Neuronal stem cell (in vitro differentiated cells): ENCODE measurements at regions not wholly inside any gene's neighbourhood (a gene's known extent, or its start where the extent isn't known, plus 50 kb on each side); places are given as distances from the start of the nearest gene placed in this dataset.

Experiments used
- DNase-seq: peaks from one replicate; pipeline ENCODE4 v3.0.0-alpha.2; 2013; ENCODE audit warnings: low spot score
- H2AFZ ChIP-seq: one replicate; pipeline ENCODE4 v1.6.1; 2013; ENCODE audit warnings: mild to moderate bottlenecking, low read length, inconsistent platforms
- H2AK5ac ChIP-seq: 2 replicates; pipeline ENCODE4 v1.6.1; 2013; ENCODE audit warnings: low read depth, mild to moderate bottlenecking, inconsistent platforms, low read length, moderate library complexity, mixed read lengths
- H2BK120ac ChIP-seq: 2 replicates; pipeline ENCODE4 v1.6.1; 2013; ENCODE audit warnings: low read depth, mild to moderate bottlenecking, inconsistent platforms, low read length, moderate library complexity, mixed read lengths
- H2BK12ac ChIP-seq: one replicate; pipeline ENCODE4 v1.6.1; 2013; ENCODE audit warnings: low read length, inconsistent platforms
- H2BK15ac ChIP-seq: 2 replicates; pipeline ENCODE4 v1.6.1; 2013; ENCODE audit warnings: mild to moderate bottlenecking, low read length, inconsistent platforms, mixed read lengths
- H2BK5ac ChIP-seq: one replicate; pipeline ENCODE4 v1.6.1; 2013; ENCODE audit warnings: inconsistent platforms, mild to moderate bottlenecking, low read length, moderate library complexity
- H3K14ac ChIP-seq: one replicate; pipeline ENCODE4 v1.6.1; 2013; ENCODE audit warnings: low read length, inconsistent platforms
- H3K18ac ChIP-seq: 2 replicates; pipeline ENCODE4 v1.6.1; 2013; ENCODE audit warnings: low read length, inconsistent platforms
- H3K23ac ChIP-seq: 2 replicates; pipeline ENCODE4 v1.6.1; 2013; ENCODE audit warnings: low read depth, mild to moderate bottlenecking, mixed read lengths, low read length, inconsistent platforms; ENCODE audit not compliant: poor library complexity
- H3K27ac ChIP-seq: replicated peaks from 3 replicates; pipeline ENCODE4 v1.5.1; 2013; ENCODE audit warnings: low read length, inconsistent platforms
- H3K27me3 ChIP-seq, 3 experiments: 2 replicates each; pipeline ENCODE4 v1.6.1; 2013; ENCODE audit warnings: low read length in 3 of 3, mild to moderate bottlenecking in 2 of 3, inconsistent platforms in 1 of 3, low read depth in 1 of 3, mixed read lengths in 1 of 3, moderate library complexity in 1 of 3; ENCODE audit not compliant: control insufficient read depth in 3 of 3, insufficient read depth in 3 of 3
- H3K36me3 ChIP-seq, 2 donors: replicated peaks in 1 of 2; 2 replicates each; pipeline ENCODE4 v1.6.1; 2013; ENCODE audit warnings: low read length in 2 of 2; ENCODE audit not compliant: control insufficient read depth in 2 of 2, insufficient read depth in 2 of 2
- H3K4ac ChIP-seq: 2 replicates; pipeline ENCODE4 v1.6.1; 2013; ENCODE audit warnings: inconsistent platforms, mild to moderate bottlenecking, low read length, moderate library complexity
- H3K4me1 ChIP-seq, 2 donors: 1 replicate in 1 of 2; 2 replicates in 1 of 2; pipeline ENCODE4 v1.6.1; 2013; ENCODE audit warnings: low read length in 2 of 2, low read depth in 1 of 2; ENCODE audit not compliant: control insufficient read depth in 2 of 2, insufficient read depth in 1 of 2
- H3K4me2 ChIP-seq: one replicate; pipeline ENCODE4 v1.6.1; 2013; ENCODE audit warnings: mild to moderate bottlenecking, low read length, inconsistent platforms; ENCODE audit not compliant: insufficient read depth, poor library complexity, severe bottlenecking
- H3K4me3 ChIP-seq, 2 donors: 2 replicates each; pipeline ENCODE4 v1.5.1; 2013; ENCODE audit warnings: low read length in 2 of 2, mild to moderate bottlenecking in 2 of 2, inconsistent platforms in 1 of 2, moderate library complexity in 1 of 2
- H3K79me1 ChIP-seq: one replicate; pipeline ENCODE4 v1.6.1; 2013; ENCODE audit warnings: low read depth, mild to moderate bottlenecking, inconsistent platforms, low read length, moderate library complexity
- H3K9ac ChIP-seq: one replicate; pipeline ENCODE4 v1.6.1; 2013; ENCODE audit warnings: mild to moderate bottlenecking, low read depth, low read length, inconsistent platforms; ENCODE audit not compliant: poor library complexity
- H3K9me3 ChIP-seq, 2 donors: replicated peaks in 1 of 2; 2 replicates each; pipeline versions ENCODE3 to v1.6.1; 2013; ENCODE audit warnings: low read length in 2 of 2, mild to moderate bottlenecking in 2 of 2, inconsistent platforms in 1 of 2, low read depth in 1 of 2, mixed read lengths in 1 of 2, moderate library complexity in 1 of 2; ENCODE audit not compliant: control insufficient read depth in 2 of 2, insufficient read depth in 1 of 2
- H4K8ac ChIP-seq: one replicate; pipeline ENCODE4 v1.6.1; 2013; ENCODE audit warnings: low read depth, mild to moderate bottlenecking, inconsistent platforms, low read length, moderate library complexity
- H4K91ac ChIP-seq: one replicate; pipeline ENCODE4 v1.6.1; 2013; ENCODE audit warnings: low read length, low read depth, mild to moderate bottlenecking, inconsistent platforms; ENCODE audit not compliant: poor library complexity
- WGBS, 2 donors: extraction: QIAGEN DNeasy Blood & Tissue Kit; methylation state at CpG; one replicate each; pipeline ENCODE4 v1.1.7; 2013; ENCODE audit warnings: missing lambda C conversion rate in 2 of 2, mixed read lengths in 1 of 2; ENCODE audit not compliant: insufficient read length in 2 of 2, insufficient replicate concordance in 1 of 2; ENCODE audit errors: extremely low coverage in 2 of 2; 5-methylcytosine and 5-hydroxymethylcytosine counted together

- H2BK15ac ChIP-seq, result no peak overlapping the region
- no peaks in the 10 kb centered on the region for H3K36me3 ChIP-seq
- H3K27me3 ChIP-seq, result no peaks in the 10 kb centered on the region
- no peak overlapping the region for H2BK5ac ChIP-seq
- H4K8ac ChIP-seq, result no peak overlapping the region
- H3K4ac ChIP-seq, result no peak overlapping the region
- no peak overlapping the region for H3K23ac ChIP-seq
- no peak overlapping the region for H2AFZ ChIP-seq
- no peak overlapping the region for H3K14ac ChIP-seq
- peaks cover 0 to 1% of the 10 kb centered on the region in 2 donors for H3K4me1 ChIP-seq
- no peak overlapping the region for H3K9ac ChIP-seq
- no peak overlapping the region for H2BK120ac ChIP-seq
- no peaks in the 10 kb centered on the region for H3K79me1 ChIP-seq
- no peak overlapping the region for H3K18ac ChIP-seq
- H4K91ac ChIP-seq, result no peak overlapping the region
- WGBS, 2 donors, result no CpG with 5 or more reads among the region's 4 CpGs
- no peak overlapping the region for H3K4me2 ChIP-seq
- peaks cover 0 to 8% of the 10 kb centered on the region in 2 donors for H3K9me3 ChIP-seq
- H2AK5ac ChIP-seq, result no peak overlapping the region
- H3K4me3 ChIP-seq, result no peak overlapping the region
- no peak for DNase-seq
- H3K27ac ChIP-seq, result no peak overlapping the region
- no peak overlapping the region for H2BK12ac ChIP-seq
Observed at GRCh38 chr4:162268911-162269310, 105.1 kb upstream of the FSTL5 start.

DNA sequence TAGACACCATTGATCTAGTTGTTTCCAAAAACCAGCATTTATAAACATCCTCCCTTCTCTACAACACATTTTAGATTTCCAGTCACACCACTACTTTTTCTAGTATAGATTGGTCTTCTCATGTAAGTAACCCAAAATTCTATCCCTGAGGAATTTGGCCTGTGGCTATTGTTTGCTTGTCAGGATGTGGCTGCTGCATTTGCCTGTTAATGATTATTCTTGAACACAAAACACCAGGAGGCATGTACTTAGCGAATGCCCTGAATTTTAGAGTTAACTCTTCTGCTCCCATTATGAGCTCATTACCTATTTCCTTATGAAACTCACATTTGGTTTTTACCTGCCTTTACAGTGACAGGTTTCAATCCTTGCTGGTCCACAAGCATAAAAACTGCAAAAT is 102.0 kb upstream of the FSTL5 start:
- WGBS, 2 donors, result no CpG with 5 or more reads among the region's 1 CpG
- H3K27me3 ChIP-seq, result no peaks in the 10 kb centered on the region
- no peak overlapping the region for H2BK15ac ChIP-seq
- H3K27ac ChIP-seq, result no peak overlapping the region
- no peak overlapping the region for H3K4me2 ChIP-seq
- no peak overlapping the region for H3K23ac ChIP-seq
- no peak overlapping the region for H2AK5ac ChIP-seq
- H3K4me1 ChIP-seq, result peaks cover 0 to 1% of the 10 kb centered on the region in 2 donors
- no peak overlapping the region for H4K91ac ChIP-seq
- no peak overlapping the region for H3K4ac ChIP-seq
- no peak overlapping the region for H3K18ac ChIP-seq
- H3K9me3 ChIP-seq, result peaks cover 0 to 15% of the 10 kb centered on the region in 2 donors
- H2BK120ac ChIP-seq, result no peak overlapping the region
- no peak overlapping the region for H2BK5ac ChIP-seq
- no peaks in the 10 kb centered on the region for H3K36me3 ChIP-seq
- DNase-seq, result no peak
- H3K9ac ChIP-seq, result no peak overlapping the region
- H2BK12ac ChIP-seq, result no peak overlapping the region
- H2AFZ ChIP-seq, result no peak overlapping the region
- no peak overlapping the region for H3K4me3 ChIP-seq
- H4K8ac ChIP-seq, result no peak overlapping the region
- H3K14ac ChIP-seq, result no peak overlapping the region
- H3K79me1 ChIP-seq, result no peaks in the 10 kb centered on the region

DNA sequence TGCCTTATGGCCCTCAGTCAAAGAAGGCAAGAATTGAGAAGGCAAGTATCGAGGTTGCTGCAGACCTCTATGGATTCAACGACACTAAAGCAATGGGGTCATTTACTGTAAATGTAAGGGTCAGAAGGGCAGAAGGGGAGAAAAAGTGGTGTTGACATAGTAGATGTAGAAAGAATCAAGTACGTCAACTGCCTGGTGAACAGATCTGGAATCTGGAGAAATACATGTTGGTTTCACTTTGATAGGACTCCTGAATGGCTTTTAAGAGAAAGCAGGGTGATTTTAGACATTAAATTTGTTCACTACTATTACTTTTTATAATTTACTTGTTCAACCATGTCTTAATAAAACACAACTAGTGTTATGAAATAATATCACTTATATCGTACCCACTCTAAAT is 81.3 kb upstream of the FSTL5 start:
- no peaks in the 10 kb centered on the region for H3K79me1 ChIP-seq
- H2BK5ac ChIP-seq, result no peak overlapping the region
- no CpG with 5 or more reads among the region's 4 CpGs for WGBS, 2 donors
- H2AFZ ChIP-seq, result no peak overlapping the region
- H3K27me3 ChIP-seq, result no peaks in the 10 kb centered on the region
- no peak overlapping the region for H3K23ac ChIP-seq
- no peak overlapping the region for H3K9ac ChIP-seq
- no peak overlapping the region for H2BK120ac ChIP-seq
- no peak for DNase-seq
- H3K27ac ChIP-seq, result no peak overlapping the region
- H3K4ac ChIP-seq, result no peak overlapping the region
- H2BK15ac ChIP-seq, result no peak overlapping the region
- no peaks in the 10 kb centered on the region for H3K9me3 ChIP-seq
- no peaks in the 10 kb centered on the region for H3K36me3 ChIP-seq
- no peak overlapping the region for H3K18ac ChIP-seq
- H2AK5ac ChIP-seq, result no peak overlapping the region
- H4K91ac ChIP-seq, result no peak overlapping the region
- H3K4me2 ChIP-seq, result no peak overlapping the region
- H2BK12ac ChIP-seq, result no peak overlapping the region
- no peak overlapping the region for H3K4me3 ChIP-seq
- no peak overlapping the region for H4K8ac ChIP-seq
- H3K14ac ChIP-seq, result no peak overlapping the region
- no peaks in the 10 kb centered on the region for H3K4me1 ChIP-seq

- no peak overlapping the region for H3K9ac ChIP-seq
- no CpG with 5 or more reads among the region's 1 CpG for WGBS, 2 donors
- H3K4me3 ChIP-seq, result no peak overlapping the region
- H3K27ac ChIP-seq, result no peak overlapping the region
- no peaks in the 10 kb centered on the region for H3K9me3 ChIP-seq
- H3K23ac ChIP-seq, result no peak overlapping the region
- H3K18ac ChIP-seq, result no peak overlapping the region
- no peaks in the 10 kb centered on the region for H3K4me1 ChIP-seq
- no peaks in the 10 kb centered on the region for H3K27me3 ChIP-seq
- H3K4ac ChIP-seq, result no peak overlapping the region
- no peak overlapping the region for H3K14ac ChIP-seq
- H2AK5ac ChIP-seq, result no peak overlapping the region
- H3K36me3 ChIP-seq, result no peaks in the 10 kb centered on the region
- no peak overlapping the region for H4K91ac ChIP-seq
- no peak overlapping the region for H2BK12ac ChIP-seq
- no peak overlapping the region for H2BK15ac ChIP-seq
- no peak overlapping the region for H2AFZ ChIP-seq
- H4K8ac ChIP-seq, result no peak overlapping the region
- H2BK5ac ChIP-seq, result no peak overlapping the region
- H3K4me2 ChIP-seq, result no peak overlapping the region
- DNase-seq, result no peak
- no peaks in the 10 kb centered on the region for H3K79me1 ChIP-seq
- no peak overlapping the region for H2BK120ac ChIP-seq
Observed at GRCh38 chr4:162241857-162242256, 78.1 kb upstream of the FSTL5 start.
